ENCODE measurements at regions not wholly inside any gene's neighbourhood (a gene's known extent, or its start where the extent isn't known, plus 50 kb on each side); places are given as distances from the start of the nearest gene placed in this dataset.

DNA sequence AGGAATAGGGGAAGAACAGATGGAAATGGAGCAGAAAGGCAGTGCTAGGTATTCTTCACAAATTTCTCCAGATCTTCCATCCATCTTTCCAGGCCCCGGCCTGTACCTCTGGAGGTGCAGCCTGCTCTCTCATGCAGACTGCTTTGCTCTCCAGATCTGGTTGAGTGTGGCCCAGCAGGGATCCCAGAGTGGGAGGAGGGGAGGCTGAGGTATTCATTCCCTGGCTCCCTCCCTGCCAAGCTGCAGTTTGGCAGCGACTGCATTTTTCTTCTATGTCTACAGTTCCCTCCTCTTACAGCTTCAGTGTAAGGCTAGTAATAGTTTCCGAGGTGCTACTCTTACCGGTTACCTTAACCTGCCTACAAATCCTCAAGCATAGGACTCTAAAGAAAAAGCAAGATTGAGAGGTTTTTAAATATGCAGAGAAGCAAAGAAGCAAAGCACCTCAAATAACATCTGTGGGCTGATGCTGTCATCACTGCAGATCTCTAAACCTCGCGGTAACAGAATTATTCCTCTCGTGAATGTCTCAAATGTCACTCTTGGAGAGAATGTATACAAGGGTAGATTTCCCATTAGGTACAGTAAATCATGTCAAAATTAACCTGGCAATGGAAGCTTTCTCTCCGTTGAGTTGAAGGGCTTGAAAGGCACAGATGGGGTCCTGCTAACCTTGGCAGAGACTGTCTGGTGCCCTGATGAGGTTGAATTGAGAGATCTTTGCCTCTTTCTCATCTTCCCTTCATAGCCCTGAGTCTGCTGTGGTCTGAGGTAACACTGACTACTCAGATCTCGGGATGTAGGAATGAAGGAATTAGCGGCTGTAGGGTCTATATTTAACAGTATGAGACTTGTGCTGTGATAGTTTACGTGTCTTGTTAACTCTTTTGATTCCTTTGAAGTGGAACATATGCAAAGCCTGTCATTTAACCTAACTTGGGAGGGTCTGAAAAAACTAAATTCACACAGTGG is 297.9 kb upstream of the C11orf87 start:
- FAIRE-seq, result no peak
- Histone ChIP-seq H3K27me3 (ENCODE audit: control insufficient read depth, insufficient read depth, low read length) (no peaks in the 10 kb centered on the region), H3K4me3 (ENCODE audit: low read depth, low read length) (no peak overlapping the region), H3K36me3 (ENCODE audit: control insufficient read depth, insufficient read depth, low read length) (no peaks in the 10 kb centered on the region)
- no peak for DNase-seq (ENCODE audit: low read depth)
- TF ChIP-seq, protein P1, sequence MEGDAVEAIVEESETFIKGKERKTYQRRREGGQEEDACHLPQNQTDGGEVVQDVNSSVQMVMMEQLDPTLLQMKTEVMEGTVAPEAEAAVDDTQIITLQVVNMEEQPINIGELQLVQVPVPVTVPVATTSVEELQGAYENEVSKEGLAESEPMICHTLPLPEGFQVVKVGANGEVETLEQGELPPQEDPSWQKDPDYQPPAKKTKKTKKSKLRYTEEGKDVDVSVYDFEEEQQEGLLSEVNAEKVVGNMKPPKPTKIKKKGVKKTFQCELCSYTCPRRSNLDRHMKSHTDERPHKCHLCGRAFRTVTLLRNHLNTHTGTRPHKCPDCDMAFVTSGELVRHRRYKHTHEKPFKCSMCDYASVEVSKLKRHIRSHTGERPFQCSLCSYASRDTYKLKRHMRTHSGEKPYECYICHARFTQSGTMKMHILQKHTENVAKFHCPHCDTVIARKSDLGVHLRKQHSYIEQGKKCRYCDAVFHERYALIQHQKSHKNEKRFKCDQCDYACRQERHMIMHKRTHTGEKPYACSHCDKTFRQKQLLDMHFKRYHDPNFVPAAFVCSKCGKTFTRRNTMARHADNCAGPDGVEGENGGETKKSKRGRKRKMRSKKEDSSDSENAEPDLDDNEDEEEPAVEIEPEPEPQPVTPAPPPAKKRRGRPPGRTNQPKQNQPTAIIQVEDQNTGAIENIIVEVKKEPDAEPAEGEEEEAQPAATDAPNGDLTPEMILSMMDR (IDR thresholded peaks at IDR 0.05; ENCODE audit: insufficient read depth, low read length, severe bottlenecking), result no peak

DNA sequence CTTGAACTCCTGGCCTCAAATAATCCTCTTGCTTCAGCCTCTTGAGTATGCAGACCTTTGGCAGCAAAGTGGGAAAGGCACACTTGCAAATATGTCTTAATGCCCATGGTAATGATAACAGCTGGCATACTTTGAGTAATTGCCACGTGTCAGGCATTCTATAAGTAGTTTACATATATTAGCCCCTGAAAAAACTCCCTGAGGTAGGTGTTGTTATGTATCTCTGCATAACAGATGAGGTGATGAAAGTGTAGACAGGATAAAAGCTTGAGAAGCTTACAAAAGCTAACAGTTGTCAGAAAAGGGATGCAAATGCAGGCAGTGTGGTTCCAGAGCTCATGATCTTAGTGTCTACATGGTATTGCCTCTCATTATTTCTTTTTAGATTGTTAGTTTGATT is 291.1 kb upstream of the C11orf87 start:
- Histone ChIP-seq H3K27me3 (ENCODE audit: control insufficient read depth, insufficient read depth, low read length) (no peaks in the 10 kb centered on the region), H3K36me3 (ENCODE audit: control insufficient read depth, insufficient read depth, low read length) (no peaks in the 10 kb centered on the region), H3K4me3 (ENCODE audit: low read depth, low read length) (no peak overlapping the region)
- FAIRE-seq (no peak), DNase-seq (ENCODE audit: low read depth) (no peak)
- TF ChIP-seq, protein P1 (IDR thresholded peaks at IDR 0.05; ENCODE audit: insufficient read depth, low read length, severe bottlenecking), result no peak

- FAIRE-seq (no peak), DNase-seq (ENCODE audit: low read depth) (peak; percentile 60)
- TF ChIP-seq, protein P1 (IDR thresholded peaks at IDR 0.05; ENCODE audit: insufficient read depth, low read length, severe bottlenecking), result no peak
- H3K4me3 ChIP-seq (ENCODE audit: low read depth, low read length), result no peak overlapping the region
- no peaks in the 10 kb centered on the region for H3K36me3 ChIP-seq (ENCODE audit: control insufficient read depth, insufficient read depth, low read length)
- no peaks in the 10 kb centered on the region for H3K27me3 ChIP-seq (ENCODE audit: control insufficient read depth, insufficient read depth, low read length)
These were observed 289.5 kb upstream of the C11orf87 start for GRCh38 chr11:109132539-109132938.

DNA sequence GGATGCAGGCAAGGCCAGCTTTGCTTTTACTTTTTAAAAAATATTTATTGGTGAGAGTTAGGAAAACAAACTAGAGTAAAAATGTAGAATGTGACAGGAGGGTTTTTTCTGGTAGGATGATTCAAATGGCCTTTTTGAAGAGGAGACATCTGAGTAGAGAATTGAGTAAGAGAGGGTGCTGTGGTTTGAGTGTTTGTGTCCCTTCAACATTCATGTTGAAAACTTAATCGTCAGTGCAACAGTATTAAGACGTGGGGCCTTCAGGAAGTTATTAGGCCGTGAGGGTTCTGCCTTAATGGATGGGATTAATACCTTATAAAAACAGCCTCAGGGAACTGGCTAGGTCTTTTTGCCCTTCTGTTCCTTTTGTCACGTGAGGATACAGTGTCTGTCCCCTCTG is 288.8 kb upstream of the C11orf87 start:
- TF ChIP-seq, protein P1 (IDR thresholded peaks at IDR 0.05; ENCODE audit: insufficient read depth, low read length, severe bottlenecking), result no peak
- FAIRE-seq (no peak), DNase-seq (ENCODE audit: low read depth) (no peak)
- no peak overlapping the region for H3K4me3 ChIP-seq (ENCODE audit: low read depth, low read length)
- H3K27me3 ChIP-seq (ENCODE audit: control insufficient read depth, insufficient read depth, low read length), result no peaks in the 10 kb centered on the region
- H3K36me3 ChIP-seq (ENCODE audit: control insufficient read depth, insufficient read depth, low read length), result no peaks in the 10 kb centered on the region

GRCh38 chr11:109135627-109136026 is 286.4 kb upstream of the C11orf87 start:
- no peak for FAIRE-seq
- Histone ChIP-seq H3K27me3 (ENCODE audit: control insufficient read depth, insufficient read depth, low read length) (no peaks in the 10 kb centered on the region), H3K36me3 (ENCODE audit: control insufficient read depth, insufficient read depth, low read length) (no peaks in the 10 kb centered on the region), H3K4me3 (ENCODE audit: low read depth, low read length) (no peak overlapping the region)
- TF ChIP-seq, protein P1 (IDR thresholded peaks at IDR 0.05; ENCODE audit: insufficient read depth, low read length, severe bottlenecking), result no peak
- DNase-seq (ENCODE audit: low read depth), result no peak
